ENCODE measurements at regions not wholly inside any gene's neighbourhood (a gene's known extent, or its start where the extent isn't known, plus 50 kb on each side); places are given as distances from the start of the nearest gene placed in this dataset.

GRCh38 chr14:42391146-42391834 lies 784.6 kb downstream of the LRFN5 start:
- DNase-seq (ENCODE audit: low spot score in 2 of 2) (no peak), ATAC-seq (no peak)
- Mint-ChIP-seq H3K9me3 (peaks cover 0 to 10% of the 10 kb centered on the region in 2 donors), H3K27ac (no peak overlapping the region), H3K36me3 (no peaks in the 10 kb centered on the region)

GRCh38 chr14:42378880-42379279 lies 772.2 kb downstream of the LRFN5 start:
- Mint-ChIP-seq H3K9me3 (peaks cover 5 to 9% of the 10 kb centered on the region in 2 donors), H3K27ac (no peak overlapping the region), H3K36me3 (no peaks in the 10 kb centered on the region)
- DNase-seq (ENCODE audit: low spot score in 2 of 2) (no peak), ATAC-seq (no peak)

- H3K36me3 Mint-ChIP-seq = no peaks in the 10 kb centered on the region
- no peak for ATAC-seq
- H3K27ac Mint-ChIP-seq = no peak overlapping the region
- no peak for DNase-seq (ENCODE audit: low spot score in 2 of 2)
- peaks cover 8 to 9% of the 10 kb centered on the region in 2 donors for H3K9me3 Mint-ChIP-seq
Measured at GRCh38 chr14:42378274-42378673, 771.6 kb downstream of the LRFN5 start.

GRCh38 chr14:42374332-42374731 lies 767.7 kb downstream of the LRFN5 start:
- no peak for ATAC-seq
- DNase-seq (ENCODE audit: low spot score in 2 of 2) = no peak
- H3K36me3 Mint-ChIP-seq = no peaks in the 10 kb centered on the region
- peaks cover 8 to 15% of the 10 kb centered on the region in 2 donors for H3K9me3 Mint-ChIP-seq
- H3K27ac Mint-ChIP-seq = no peak overlapping the region

- Mint-ChIP-seq H3K9me3 (peaks cover 8 to 9% of the 10 kb centered on the region in 2 donors), H3K36me3 (no peaks in the 10 kb centered on the region), H3K27ac (no peak overlapping the region)
- no peak for DNase-seq (ENCODE audit: low spot score in 2 of 2)
- ATAC-seq = no peak
Measured at GRCh38 chr14:42370056-42370455, 763.4 kb downstream of the LRFN5 start.

GRCh38 chr14:42368234-42368633 lies 761.6 kb downstream of the LRFN5 start:
- no peak overlapping the region for H3K27ac Mint-ChIP-seq

GRCh38 chr14:42353315-42353714 lies 746.6 kb downstream of the LRFN5 start:
- Mint-ChIP-seq H3K36me3 (peaks cover 0 to 6% of the 10 kb centered on the region in 2 donors), H3K9me3 (peaks cover 4 to 10% of the 10 kb centered on the region in 2 donors), H3K27ac (no peak overlapping the region)
- ATAC-seq (no peak), DNase-seq (ENCODE audit: low spot score in 2 of 2) (no peak)

More at GRCh38 chr14:42368234-42368633, 761.6 kb downstream of the LRFN5 start:
- ATAC-seq (no peak), DNase-seq (ENCODE audit: low spot score in 2 of 2) (no peak)
- no peaks in the 10 kb centered on the region for H3K36me3 Mint-ChIP-seq
- H3K9me3 Mint-ChIP-seq = peaks cover 11 to 16% of the 10 kb centered on the region in 2 donors

GRCh38 chr14:42335918-42336317 lies 729.2 kb downstream of the LRFN5 start:
- no peak for ATAC-seq
- Mint-ChIP-seq H3K9me3 (no peaks in the 10 kb centered on the region), H3K36me3 (no peaks in the 10 kb centered on the region), H3K27ac (no peak overlapping the region)
- no peak for DNase-seq (ENCODE audit: low spot score in 2 of 2)

GRCh38 chr14:42334931-42335330 lies 728.3 kb downstream of the LRFN5 start:
- ATAC-seq (no peak), DNase-seq (ENCODE audit: low spot score in 2 of 2) (no peak)
- no peaks in the 10 kb centered on the region for H3K36me3 Mint-ChIP-seq
- H3K27ac Mint-ChIP-seq = no peak overlapping the region
- no peaks in the 10 kb centered on the region for H3K9me3 Mint-ChIP-seq

GRCh38 chr14:42323426-42323825 lies 716.8 kb downstream of the LRFN5 start:
- Mint-ChIP-seq H3K36me3 (no peaks in the 10 kb centered on the region), H3K27ac (no peak overlapping the region), H3K9me3 (peaks cover 20 to 23% of the 10 kb centered on the region in 2 donors)
- no peak for ATAC-seq
- no peak for DNase-seq (ENCODE audit: low spot score in 2 of 2)

- peaks cover 13 to 17% of the 10 kb centered on the region in 2 donors for H3K9me3 Mint-ChIP-seq
Measured at GRCh38 chr14:42322531-42323284, 716.0 kb downstream of the LRFN5 start.

GRCh38 chr14:42319996-42320395 lies 713.3 kb downstream of the LRFN5 start:
- no peak overlapping the region for H3K27ac Mint-ChIP-seq
- ATAC-seq = no peak

More at GRCh38 chr14:42322531-42323284, 716.0 kb downstream of the LRFN5 start:
- Mint-ChIP-seq H3K27ac (no peak overlapping the region), H3K36me3 (no peaks in the 10 kb centered on the region)
- ATAC-seq (no peak), DNase-seq (ENCODE audit: low spot score in 2 of 2) (no peak)

GRCh38 chr14:42316693-42317092 lies 710.0 kb downstream of the LRFN5 start:
- Mint-ChIP-seq H3K27ac (no peak overlapping the region), H3K36me3 (peaks cover 0 to 6% of the 10 kb centered on the region in 2 donors), H3K9me3 (peaks cover 4 to 5% of the 10 kb centered on the region in 2 donors)
- no peak for DNase-seq (ENCODE audit: low spot score in 2 of 2)
- ATAC-seq = no peak

More at GRCh38 chr14:42319996-42320395, 713.3 kb downstream of the LRFN5 start:
- peaks cover 8 to 9% of the 10 kb centered on the region in 2 donors for H3K9me3 Mint-ChIP-seq
- no peak for DNase-seq (ENCODE audit: low spot score in 2 of 2)
- no peaks in the 10 kb centered on the region for H3K36me3 Mint-ChIP-seq

GRCh38 chr14:42311876-42312275 lies 705.2 kb downstream of the LRFN5 start:
- ATAC-seq = no peak
- Mint-ChIP-seq H3K36me3 (peaks cover 6 to 14% of the 10 kb centered on the region in 2 donors), H3K27ac (no peak overlapping the region), H3K9me3 (peaks cover 23 to 24% of the 10 kb centered on the region in 2 donors)
- DNase-seq (ENCODE audit: low spot score in 2 of 2) = no peak

- no peak for DNase-seq (ENCODE audit: low spot score in 2 of 2)
- ATAC-seq = no peak
- Mint-ChIP-seq H3K36me3 (peaks cover 6 to 8% of the 10 kb centered on the region in 2 donors), H3K27ac (no peak overlapping the region), H3K9me3 (peaks cover 23 to 34% of the 10 kb centered on the region in 2 donors)
Measured at GRCh38 chr14:42307239-42307825, 700.7 kb downstream of the LRFN5 start.

- peaks cover 0 to 12% of the 10 kb centered on the region in 2 donors for H3K36me3 Mint-ChIP-seq
- DNase-seq (ENCODE audit: low spot score in 2 of 2) = no peak
- no peak overlapping the region for H3K27ac Mint-ChIP-seq
- ATAC-seq = no peak
- H3K9me3 Mint-ChIP-seq = peaks cover 12 to 14% of the 10 kb centered on the region in 2 donors
Measured at GRCh38 chr14:42299692-42300091, 693.0 kb downstream of the LRFN5 start.

GRCh38 chr14:42293180-42293579 lies 686.5 kb downstream of the LRFN5 start:
- H3K27ac Mint-ChIP-seq = no peak overlapping the region
- no peak for DNase-seq (ENCODE audit: low spot score in 2 of 2)
- H3K36me3 Mint-ChIP-seq = peaks cover 0 to 12% of the 10 kb centered on the region in 2 donors
- ATAC-seq = no peak
- peaks cover 17 to 23% of the 10 kb centered on the region in 2 donors for H3K9me3 Mint-ChIP-seq
